Activated CD4-positive, alpha-beta T cell treated with anti-CD3 and anti-CD28 coated beads for 36 hours (primary cell): ENCODE measurements at regions not wholly inside any gene's neighbourhood (a gene's known extent, or its start where the extent isn't known, plus 50 kb on each side); places are given as distances from the start of the nearest gene placed in this dataset.

Source experiments
- ATAC-seq: fragments of 200-7000 bp; cut with Tn5 transposase; one replicate; pipeline ENCODE4 v1.10.0; 2021; ENCODE audit warnings: mild to moderate bottlenecking, moderate library complexity
- CTCF ChIA-PET: fragments of 350-600 bp; sonication (Branson Sonifier 250); formaldehyde crosslinking; loops from one replicate; lab custom pipeline; 2021; ENCODE audit warnings: antibody characterized with exemption; lab: Charles Lee
- POLR2A ChIA-PET: fragments of 350-600 bp; sonication (Branson Sonifier 250); formaldehyde crosslinking; loops from one replicate; lab custom pipeline; 2021; ENCODE audit warnings: antibody characterized with exemption, inconsistent platforms; lab: Charles Lee
- DNase-seq: peaks from one replicate; pipeline ENCODE4 v3.0.0-alpha.2; 2020
- H3K27ac Mint-ChIP-seq: one replicate; pipeline ENCODE4 v1.8.0; 2021; ENCODE audit warnings: mixed read lengths
- H3K27me3 Mint-ChIP-seq: one replicate; pipeline ENCODE4 v1.8.0; 2021; ENCODE audit warnings: mixed read lengths
- H3K36me3 Mint-ChIP-seq: one replicate; pipeline ENCODE4 v1.8.0; 2021; ENCODE audit warnings: low read depth, mixed read lengths
- H3K4me1 Mint-ChIP-seq: one replicate; pipeline ENCODE4 v1.8.0; 2021; ENCODE audit warnings: mixed read lengths
- H3K4me3 Mint-ChIP-seq: one replicate; pipeline ENCODE4 v1.8.0; 2021; ENCODE audit warnings: mild to moderate bottlenecking, moderate library complexity, mixed read lengths
- H3K9me3 Mint-ChIP-seq: one replicate; pipeline ENCODE4 v1.8.0; 2021; ENCODE audit warnings: low read depth, mixed read lengths
- intact Hi-C, 2 experiments: fragments of 100-400 bp; cut with DNase I in 1 of 2; cut with micrococcal nuclease in 1 of 2; formaldehyde crosslinking; loops; one replicate each; pipeline versions ENCODE4 v1.14.2 to v1.15.1; 2022 to 2024; cut with DNase I, micrococcal nuclease

GRCh38 chr3:73808862-73809509 is 184.2 kb upstream of the PDZRN3 start:
- CTCF ChIA-PET = no interaction called here
- H3K36me3 Mint-ChIP-seq = no peaks in the 10 kb centered on the region
- peaks cover 4% of the 10 kb centered on the region for H3K9me3 Mint-ChIP-seq
- intact Hi-C loops = no loop called here
- no peaks in the 10 kb centered on the region for H3K4me1 Mint-ChIP-seq
- POLR2A ChIA-PET = no interaction called here
- ATAC-seq (no peak), DNase-seq (no peak)
- peaks cover 2% of the 10 kb centered on the region for H3K27me3 Mint-ChIP-seq
- H3K27ac Mint-ChIP-seq = no peak overlapping the region
- H3K4me3 Mint-ChIP-seq = no peak overlapping the region

- intact Hi-C loops = no loop called here
- no peaks in the 10 kb centered on the region for H3K36me3 Mint-ChIP-seq
- H3K4me3 Mint-ChIP-seq = no peak overlapping the region
- ChIA-PET POLR2A (no interaction called here), CTCF (no interaction called here)
- ATAC-seq (no peak), DNase-seq (no peak)
- H3K27me3 Mint-ChIP-seq = peaks cover 2% of the 10 kb centered on the region
- no peaks in the 10 kb centered on the region for H3K4me1 Mint-ChIP-seq
- H3K9me3 Mint-ChIP-seq = peaks cover 3% of the 10 kb centered on the region
- H3K27ac Mint-ChIP-seq = no peak overlapping the region
Observed at GRCh38 chr3:73805435-73805834, 180.7 kb upstream of the PDZRN3 start.

- ChIA-PET CTCF (no interaction called here), POLR2A (no interaction called here)
- DNase-seq (no peak), ATAC-seq (no peak)
- H3K36me3 Mint-ChIP-seq = no peaks in the 10 kb centered on the region
- peaks cover 3% of the 10 kb centered on the region for H3K9me3 Mint-ChIP-seq
- no peak overlapping the region for H3K4me3 Mint-ChIP-seq
- H3K27me3 Mint-ChIP-seq = peaks cover 2% of the 10 kb centered on the region
- intact Hi-C loops = no loop called here
- H3K27ac Mint-ChIP-seq = no peak overlapping the region
- H3K4me1 Mint-ChIP-seq = no peaks in the 10 kb centered on the region
Observed at GRCh38 chr3:73804204-73804603, 179.5 kb upstream of the PDZRN3 start.

GRCh38 chr3:73801444-73801843 is 176.7 kb upstream of the PDZRN3 start:
- peaks cover 5% of the 10 kb centered on the region for H3K9me3 Mint-ChIP-seq

GRCh38 chr3:73797311-73797710 is 172.6 kb upstream of the PDZRN3 start:
- Mint-ChIP-seq H3K4me1 (no peaks in the 10 kb centered on the region), H3K27ac (no peak overlapping the region), H3K36me3 (no peaks in the 10 kb centered on the region), H3K27me3 (no peaks in the 10 kb centered on the region), H3K9me3 (peaks cover 5% of the 10 kb centered on the region), H3K4me3 (no peak overlapping the region)
- ATAC-seq (no peak), DNase-seq (no peak)
- intact Hi-C loops = no loop called here
- ChIA-PET POLR2A (no interaction called here), CTCF (no interaction called here)

More at GRCh38 chr3:73801444-73801843, 176.7 kb upstream of the PDZRN3 start:
- Mint-ChIP-seq H3K4me3 (no peak overlapping the region), H3K27me3 (peaks cover under 1% of the 10 kb centered on the region), H3K27ac (no peak overlapping the region), H3K36me3 (no peaks in the 10 kb centered on the region), H3K4me1 (no peaks in the 10 kb centered on the region)
- no peak for ATAC-seq
- intact Hi-C loops = no loop called here
- ChIA-PET POLR2A (no interaction called here), CTCF (no interaction called here)
- no peak for DNase-seq

GRCh38 chr3:73796382-73796781 is 171.6 kb upstream of the PDZRN3 start:
- DNase-seq = no peak
- Mint-ChIP-seq H3K4me3 (no peak overlapping the region), H3K27ac (no peak overlapping the region), H3K36me3 (no peaks in the 10 kb centered on the region), H3K9me3 (peaks cover 5% of the 10 kb centered on the region), H3K4me1 (no peaks in the 10 kb centered on the region), H3K27me3 (no peaks in the 10 kb centered on the region)
- CTCF ChIA-PET = no interaction called here
- ATAC-seq = no peak
- POLR2A ChIA-PET = no interaction called here
- intact Hi-C loops = no loop called here

GRCh38 chr3:73791356-73791755 is 166.6 kb upstream of the PDZRN3 start:
- ChIA-PET POLR2A (no interaction called here), CTCF (no interaction called here)
- intact Hi-C loops = no loop called here
- DNase-seq (no peak), ATAC-seq (no peak)
- Mint-ChIP-seq H3K9me3 (peaks cover 2% of the 10 kb centered on the region), H3K27me3 (no peaks in the 10 kb centered on the region), H3K36me3 (no peaks in the 10 kb centered on the region), H3K4me1 (no peaks in the 10 kb centered on the region), H3K4me3 (no peak overlapping the region), H3K27ac (no peak overlapping the region)

GRCh38 chr3:73789825-73790444 is 165.2 kb upstream of the PDZRN3 start:
- no peak for ATAC-seq
- CTCF ChIA-PET = no interaction called here
- H3K9me3 Mint-ChIP-seq = peaks cover 2% of the 10 kb centered on the region
- no peak overlapping the region for H3K27ac Mint-ChIP-seq
- DNase-seq = no peak
- intact Hi-C loops = no loop called here
- H3K36me3 Mint-ChIP-seq = no peaks in the 10 kb centered on the region
- no peak overlapping the region for H3K4me3 Mint-ChIP-seq
- H3K27me3 Mint-ChIP-seq = no peaks in the 10 kb centered on the region
- POLR2A ChIA-PET = no interaction called here
- no peaks in the 10 kb centered on the region for H3K4me1 Mint-ChIP-seq

GRCh38 chr3:73787620-73788019 is 162.9 kb upstream of the PDZRN3 start:
- DNase-seq (no peak), ATAC-seq (no peak)
- no peaks in the 10 kb centered on the region for H3K9me3 Mint-ChIP-seq
- CTCF ChIA-PET = no interaction called here
- H3K27me3 Mint-ChIP-seq = no peaks in the 10 kb centered on the region
- H3K36me3 Mint-ChIP-seq = no peaks in the 10 kb centered on the region
- POLR2A ChIA-PET = no interaction called here
- H3K4me3 Mint-ChIP-seq = no peak overlapping the region
- intact Hi-C loops = no loop called here
- H3K4me1 Mint-ChIP-seq = no peaks in the 10 kb centered on the region
- H3K27ac Mint-ChIP-seq = no peak overlapping the region

- POLR2A ChIA-PET = no interaction called here
- Mint-ChIP-seq H3K9me3 (no peaks in the 10 kb centered on the region), H3K4me1 (no peaks in the 10 kb centered on the region), H3K4me3 (no peak overlapping the region), H3K27ac (no peak overlapping the region), H3K36me3 (no peaks in the 10 kb centered on the region), H3K27me3 (no peaks in the 10 kb centered on the region)
- ATAC-seq = no peak
- intact Hi-C loops = no loop called here
- no peak for DNase-seq
- CTCF ChIA-PET = no interaction called here
Observed at GRCh38 chr3:73786998-73787397, 162.3 kb upstream of the PDZRN3 start.

GRCh38 chr3:73786321-73786807 is 161.6 kb upstream of the PDZRN3 start:
- no peaks in the 10 kb centered on the region for H3K9me3 Mint-ChIP-seq
- POLR2A ChIA-PET = no interaction called here
- H3K4me3 Mint-ChIP-seq = no peak overlapping the region
- DNase-seq (no peak), ATAC-seq (no peak)
- no peaks in the 10 kb centered on the region for H3K4me1 Mint-ChIP-seq
- no peak overlapping the region for H3K27ac Mint-ChIP-seq
- intact Hi-C loops = no loop called here
- H3K27me3 Mint-ChIP-seq = no peaks in the 10 kb centered on the region
- CTCF ChIA-PET = no interaction called here
- H3K36me3 Mint-ChIP-seq = no peaks in the 10 kb centered on the region

- DNase-seq (no peak), ATAC-seq (no peak)
- H3K4me1 Mint-ChIP-seq = no peaks in the 10 kb centered on the region
- ChIA-PET CTCF (no interaction called here), POLR2A (no interaction called here)
- no peaks in the 10 kb centered on the region for H3K9me3 Mint-ChIP-seq
- no peaks in the 10 kb centered on the region for H3K27me3 Mint-ChIP-seq
- H3K4me3 Mint-ChIP-seq = no peak overlapping the region
- H3K36me3 Mint-ChIP-seq = no peaks in the 10 kb centered on the region
- intact Hi-C loops = no loop called here
- H3K27ac Mint-ChIP-seq = no peak overlapping the region
Observed at GRCh38 chr3:73784686-73785392, 160.1 kb upstream of the PDZRN3 start.
